OCI-LY1 (cell line): ENCODE measurements at regions not wholly inside any gene's neighbourhood (a gene's known extent, or its start where the extent isn't known, plus 50 kb on each side); places are given as distances from the start of the nearest gene placed in this dataset.

Source experiments
- EZH2 ChIP-seq: fragments of 200-600 bp; sonication (generic), shearing (Covaris generic); IDR thresholded peaks from 2 replicates; pipeline ENCODE4 v1.8.0; 2017; ENCODE audit warnings: borderline replicate concordance, mixed run types, mild to moderate bottlenecking, antibody characterized with exemption, low read length, moderate library complexity, mixed read lengths
- TF ChIP-seq, protein P1 (sequence below): fragments of 200-600 bp; sonication (generic), shearing (Covaris generic); IDR thresholded peaks from 2 replicates; pipeline ENCODE4 v1.5.1; 2017; ENCODE audit warnings: mild to moderate bottlenecking, antibody characterized with exemption, low read length, moderate library complexity, mixed read lengths

DNA sequence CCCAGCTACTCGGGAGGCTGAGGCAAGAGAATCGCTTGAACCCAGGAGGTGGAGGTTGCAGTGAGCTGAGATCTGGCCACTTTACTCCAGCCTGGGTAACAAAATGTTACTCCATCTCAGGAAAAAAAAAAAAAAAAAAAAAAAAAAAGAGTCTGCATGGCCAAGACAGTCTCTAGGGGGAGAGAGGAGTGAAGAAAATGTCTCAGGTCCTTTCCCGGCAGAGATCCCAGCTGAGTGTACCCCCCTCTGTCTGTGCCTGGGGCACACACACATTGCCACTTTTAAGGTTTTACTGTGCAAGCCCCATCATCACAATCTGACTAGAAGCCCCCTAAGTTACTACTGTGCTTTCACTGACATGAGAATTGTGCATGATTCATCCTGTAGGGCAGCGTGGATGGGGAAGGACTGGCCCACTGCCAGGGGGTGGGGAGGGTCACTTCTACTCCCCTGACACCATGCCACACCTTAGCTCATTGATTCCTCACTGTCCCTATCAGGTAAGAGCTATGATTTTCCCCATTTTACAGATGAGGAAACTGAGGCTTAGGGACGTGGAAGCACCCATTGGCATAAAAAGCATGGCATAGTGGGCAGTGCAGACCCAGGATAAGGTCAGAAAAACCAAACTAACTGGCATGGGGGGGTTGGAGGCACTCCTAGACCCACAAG lies 102.3 kb upstream of the LARP1 start:
- TF ChIP-seq, protein P1, sequence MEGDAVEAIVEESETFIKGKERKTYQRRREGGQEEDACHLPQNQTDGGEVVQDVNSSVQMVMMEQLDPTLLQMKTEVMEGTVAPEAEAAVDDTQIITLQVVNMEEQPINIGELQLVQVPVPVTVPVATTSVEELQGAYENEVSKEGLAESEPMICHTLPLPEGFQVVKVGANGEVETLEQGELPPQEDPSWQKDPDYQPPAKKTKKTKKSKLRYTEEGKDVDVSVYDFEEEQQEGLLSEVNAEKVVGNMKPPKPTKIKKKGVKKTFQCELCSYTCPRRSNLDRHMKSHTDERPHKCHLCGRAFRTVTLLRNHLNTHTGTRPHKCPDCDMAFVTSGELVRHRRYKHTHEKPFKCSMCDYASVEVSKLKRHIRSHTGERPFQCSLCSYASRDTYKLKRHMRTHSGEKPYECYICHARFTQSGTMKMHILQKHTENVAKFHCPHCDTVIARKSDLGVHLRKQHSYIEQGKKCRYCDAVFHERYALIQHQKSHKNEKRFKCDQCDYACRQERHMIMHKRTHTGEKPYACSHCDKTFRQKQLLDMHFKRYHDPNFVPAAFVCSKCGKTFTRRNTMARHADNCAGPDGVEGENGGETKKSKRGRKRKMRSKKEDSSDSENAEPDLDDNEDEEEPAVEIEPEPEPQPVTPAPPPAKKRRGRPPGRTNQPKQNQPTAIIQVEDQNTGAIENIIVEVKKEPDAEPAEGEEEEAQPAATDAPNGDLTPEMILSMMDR = no peak
- TF ChIP-seq EZH2 = no peak
